Adrenal gland (tissue), 5 donors: ENCODE measurements at regions not wholly inside any gene's neighbourhood (a gene's known extent, or its start where the extent isn't known, plus 50 kb on each side); places are given as distances from the start of the nearest gene placed in this dataset.

Source experiments
- POLR2A ChIP-seq, 2 donors: fragments of 450-650 bp; IDR thresholded peaks; one replicate each; pipeline ENCODE4 v1.6.1; 2017; ENCODE audit warnings: antibody characterized with exemption in 2 of 2, mild to moderate bottlenecking in 2 of 2, moderate library complexity in 1 of 2
- TF ChIP-seq, protein P1 (sequence below), 6 experiments: fragments of 450-650 bp in 4 of 6; fragments of 200-600 bp in 2 of 6; sonication (generic) in 1 of 6; IDR thresholded peaks; 1 replicate in 5 of 6; 2 replicates in 1 of 6; pipeline versions ENCODE4 v1.5.1 to v1.8.0; 2016 to 2021; ENCODE audit warnings: antibody characterized with exemption in 6 of 6, mild to moderate bottlenecking in 2 of 6, moderate library complexity in 1 of 6
- donor health status: DM: no; HTN: no; CAD: no.

DNA sequence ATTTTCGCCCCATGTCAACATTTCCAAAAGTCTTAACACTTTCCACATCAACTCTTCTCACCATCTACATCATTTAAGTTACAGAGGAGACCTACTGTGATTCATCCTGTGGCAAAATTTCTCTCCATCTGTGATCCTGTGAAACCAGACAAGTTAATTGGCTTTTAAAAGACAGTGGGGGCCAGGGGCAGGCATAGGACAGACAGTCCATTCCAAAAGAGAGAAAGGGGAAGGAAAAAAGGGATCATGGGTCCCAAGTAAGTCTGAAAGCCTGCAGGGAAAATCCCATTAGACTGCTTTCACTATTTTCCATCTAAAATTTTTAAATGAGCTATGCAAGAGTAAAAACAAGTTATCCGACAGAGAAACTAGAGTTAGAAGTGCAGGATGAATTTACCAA is 121.0 kb downstream of the MRPL57 start:
- TF ChIP-seq, protein P1, sequence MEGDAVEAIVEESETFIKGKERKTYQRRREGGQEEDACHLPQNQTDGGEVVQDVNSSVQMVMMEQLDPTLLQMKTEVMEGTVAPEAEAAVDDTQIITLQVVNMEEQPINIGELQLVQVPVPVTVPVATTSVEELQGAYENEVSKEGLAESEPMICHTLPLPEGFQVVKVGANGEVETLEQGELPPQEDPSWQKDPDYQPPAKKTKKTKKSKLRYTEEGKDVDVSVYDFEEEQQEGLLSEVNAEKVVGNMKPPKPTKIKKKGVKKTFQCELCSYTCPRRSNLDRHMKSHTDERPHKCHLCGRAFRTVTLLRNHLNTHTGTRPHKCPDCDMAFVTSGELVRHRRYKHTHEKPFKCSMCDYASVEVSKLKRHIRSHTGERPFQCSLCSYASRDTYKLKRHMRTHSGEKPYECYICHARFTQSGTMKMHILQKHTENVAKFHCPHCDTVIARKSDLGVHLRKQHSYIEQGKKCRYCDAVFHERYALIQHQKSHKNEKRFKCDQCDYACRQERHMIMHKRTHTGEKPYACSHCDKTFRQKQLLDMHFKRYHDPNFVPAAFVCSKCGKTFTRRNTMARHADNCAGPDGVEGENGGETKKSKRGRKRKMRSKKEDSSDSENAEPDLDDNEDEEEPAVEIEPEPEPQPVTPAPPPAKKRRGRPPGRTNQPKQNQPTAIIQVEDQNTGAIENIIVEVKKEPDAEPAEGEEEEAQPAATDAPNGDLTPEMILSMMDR (IDR thresholded peaks at IDR 0.05): no peak
- no peak for TF ChIP-seq POLR2A (IDR thresholded peaks at IDR 0.05)
